GM06990 (cell line): ENCODE measurements at regions not wholly inside any gene's neighbourhood (a gene's known extent, or its start where the extent isn't known, plus 50 kb on each side); places are given as distances from the start of the nearest gene placed in this dataset.

Experiments
- DNase-seq: peaks from one replicate; pipeline ENCODE4 v3.0.0-alpha.2; 2011; ENCODE audit not compliant: insufficient read length; ENCODE audit errors: extremely low read depth
- H3K27me3 ChIP-seq: replicated peaks from 2 replicates; pipeline ENCODE4 v1.6.0; 2011; ENCODE audit warnings: low read length; ENCODE audit not compliant: control insufficient read depth, insufficient read depth
- H3K36me3 ChIP-seq: 2 replicates; pipeline ENCODE4 v1.5.1; 2011; ENCODE audit warnings: low read length; ENCODE audit not compliant: control insufficient read depth, insufficient read depth
- H3K4me3 ChIP-seq: replicated peaks from 2 replicates; pipeline ENCODE4 v1.5.1; 2011; ENCODE audit warnings: low read depth, mild to moderate bottlenecking, control low read depth, low read length
- CTCF ChIP-seq: IDR thresholded peaks from 2 replicates; pipeline ENCODE4 v1.5.1; 2011; ENCODE audit warnings: low read length, control low read depth, mild to moderate bottlenecking, inconsistent platforms; ENCODE audit not compliant: insufficient read depth, poor library complexity, severe bottlenecking

GRCh38 chr10:52451817-52452216 is 137.7 kb downstream of the DKK1 start:
- Histone ChIP-seq H3K4me3 (no peak overlapping the region), H3K36me3 (no peaks in the 10 kb centered on the region), H3K27me3 (no peaks in the 10 kb centered on the region; the same call in 1 of the 2 replicates)
- TF ChIP-seq CTCF: no peak
- DNase-seq: no peak

GRCh38 chr10:52452600-52453493 is 138.8 kb downstream of the DKK1 start:
- Histone ChIP-seq H3K4me3 (no peak overlapping the region), H3K36me3 (no peaks in the 10 kb centered on the region), H3K27me3 (no peaks in the 10 kb centered on the region; the same call in 1 of the 2 replicates)
- TF ChIP-seq CTCF: no peak
- no peak for DNase-seq

GRCh38 chr10:52453501-52453900 is 139.4 kb downstream of the DKK1 start:
- TF ChIP-seq CTCF: no peak
- no peak for DNase-seq
- Histone ChIP-seq H3K4me3 (no peak overlapping the region), H3K27me3 (no peaks in the 10 kb centered on the region; the same call in 1 of the 2 replicates), H3K36me3 (no peaks in the 10 kb centered on the region)

GRCh38 chr10:52454491-52454890 is 140.4 kb downstream of the DKK1 start:
- TF ChIP-seq CTCF: no peak
- no peak for DNase-seq
- no peaks in the 10 kb centered on the region; the same call in 1 of the 2 replicates for H3K27me3 ChIP-seq
- H3K36me3 ChIP-seq: no peaks in the 10 kb centered on the region
- no peak overlapping the region for H3K4me3 ChIP-seq

GRCh38 chr10:52455098-52455497 is 141.0 kb downstream of the DKK1 start:
- Histone ChIP-seq H3K27me3 (no peaks in the 10 kb centered on the region; the same call in 1 of the 2 replicates), H3K4me3 (no peak overlapping the region), H3K36me3 (no peaks in the 10 kb centered on the region)
- no peak for DNase-seq
- TF ChIP-seq CTCF: no peak
